ENCODE measurements at regions not wholly inside any gene's neighbourhood (a gene's known extent, or its start where the extent isn't known, plus 50 kb on each side); places are given as distances from the start of the nearest gene placed in this dataset.
"Not testable (repeated sequence)": the region's sequence is repeated elsewhere in the genome, so short reads cannot be mapped to it uniquely, and the experiment has no call there.

GRCh38 chr13:80928241-80928640 lies 587.3 kb upstream of the SPRY2 start:
- Histone ChIP-seq H3K27me3 (ENCODE audit: insufficient read depth in 3 of 3, low read length in 2 of 3) (no peaks in the 10 kb centered on the region), H3K4me1 (no peaks in the 10 kb centered on the region), H3K4me3 (no peak overlapping the region), H3K9me3 (no peaks in the 10 kb centered on the region), H3K27ac (no peak overlapping the region), H3K36me3 (ENCODE audit: insufficient read depth in 1 of 2, low read depth in 1 of 2) (no peaks in the 10 kb centered on the region)
- DNase-seq (no peak), ATAC-seq (no peak)
- no peak for TF ChIP-seq CTCF (IDR thresholded peaks at IDR 0.05)
- intact Hi-C loops (cut with DNase I): no loop called here
- 90 to 93% (median 92%) methylated on average over 3 of the region's 3 CpGs for WGBS, 3 donors

- H3K4me3 ChIP-seq; H3K36me3 ChIP-seq (ENCODE audit: insufficient read depth in 1 of 2, low read depth in 1 of 2); ATAC-seq; H3K4me1 ChIP-seq; H3K27ac ChIP-seq; DNase-seq; H3K9me3 ChIP-seq; intact Hi-C loops (cut with DNase I); H3K27me3 ChIP-seq (ENCODE audit: insufficient read depth in 3 of 3, low read length in 2 of 3): not testable (repeated sequence)
- 95 to 99% (median 99%) methylated on average over 3 of the region's 3 CpGs for WGBS, 3 donors
Measured at GRCh38 chr13:80926024-80926423, 585.1 kb upstream of the SPRY2 start.

- ATAC-seq (peak in 2 of 4 donors; percentile 32 to 34), DNase-seq (no peak)
- no peak for TF ChIP-seq CTCF (IDR thresholded peaks at IDR 0.05)
- Histone ChIP-seq H3K9me3 (no peaks in the 10 kb centered on the region), H3K27me3 (ENCODE audit: insufficient read depth in 3 of 3, low read length in 2 of 3) (no peaks in the 10 kb centered on the region), H3K27ac (no peak overlapping the region), H3K36me3 (ENCODE audit: insufficient read depth in 1 of 2, low read depth in 1 of 2) (no peaks in the 10 kb centered on the region), H3K4me3 (no peak overlapping the region), H3K4me1 (no peaks in the 10 kb centered on the region)
- intact Hi-C loops (cut with DNase I): no loop called here
- WGBS, 3 donors: 71 to 79% (median 75%) methylated on average over 5 of the region's 5 CpGs
Measured at GRCh38 chr13:80924596-80924995, 583.7 kb upstream of the SPRY2 start.

- DNase-seq: no peak
- no peak overlapping the region for H3K27ac ChIP-seq
- WGBS, 3 donors: 90 to 92% (median 91%) methylated on average over 3 of the region's 3 CpGs
- intact Hi-C loops (cut with DNase I): no loop called here
- H3K36me3 ChIP-seq (ENCODE audit: insufficient read depth in 1 of 2, low read depth in 1 of 2): no peaks in the 10 kb centered on the region
- no peaks in the 10 kb centered on the region for H3K27me3 ChIP-seq (ENCODE audit: insufficient read depth in 3 of 3, low read length in 2 of 3)
- no peaks in the 10 kb centered on the region for H3K4me1 ChIP-seq
- ATAC-seq: no peak
- H3K4me3 ChIP-seq: no peak overlapping the region
- no peak for TF ChIP-seq CTCF (IDR thresholded peaks at IDR 0.05)
- no peaks in the 10 kb centered on the region for H3K9me3 ChIP-seq
Measured at GRCh38 chr13:80923907-80924306, 583.0 kb upstream of the SPRY2 start.

GRCh38 chr13:80921971-80922370 lies 581.0 kb upstream of the SPRY2 start:
- no peaks in the 10 kb centered on the region for H3K27me3 ChIP-seq (ENCODE audit: insufficient read depth in 3 of 3, low read length in 2 of 3)
- H3K4me1 ChIP-seq: no peaks in the 10 kb centered on the region
- no peaks in the 10 kb centered on the region for H3K36me3 ChIP-seq (ENCODE audit: insufficient read depth in 1 of 2, low read depth in 1 of 2)
- ATAC-seq (no peak), DNase-seq (no peak)
- TF ChIP-seq CTCF (IDR thresholded peaks at IDR 0.05): no peak
- no peak overlapping the region for H3K27ac ChIP-seq
- WGBS, 3 donors: 95 to 97% (median 97%) methylated on average over 2 of the region's 2 CpGs
- intact Hi-C loops (cut with DNase I): no loop called here
- H3K4me3 ChIP-seq: no peak overlapping the region
- H3K9me3 ChIP-seq: no peaks in the 10 kb centered on the region
